Mucosa of rectum (tissue), 2 donors: ENCODE measurements at regions not wholly inside any gene's neighbourhood (a gene's known extent, or its start where the extent isn't known, plus 50 kb on each side); places are given as distances from the start of the nearest gene placed in this dataset.

Source experiments
- H3K27ac ChIP-seq, 2 donors: one replicate each; pipeline ENCODE4 v1.7.0; 2013; ENCODE audit warnings: inconsistent platforms in 2 of 2, low read depth in 2 of 2, low read length in 2 of 2
- H3K27me3 ChIP-seq, 2 donors: one replicate each; pipeline ENCODE4 v1.7.0; 2013; ENCODE audit warnings: low read length in 2 of 2; ENCODE audit not compliant: control insufficient read depth in 2 of 2, insufficient read depth in 2 of 2
- H3K36me3 ChIP-seq, 2 donors: one replicate each; pipeline ENCODE4 v1.7.0; 2013; ENCODE audit warnings: low read length in 2 of 2; ENCODE audit not compliant: control insufficient read depth in 2 of 2, insufficient read depth in 2 of 2
- H3K4me1 ChIP-seq, 2 donors: one replicate each; pipeline ENCODE4 v1.7.0; 2013; ENCODE audit warnings: low read length in 2 of 2, mild to moderate bottlenecking in 1 of 2; ENCODE audit not compliant: control insufficient read depth in 2 of 2, insufficient read depth in 2 of 2
- H3K4me3 ChIP-seq, 2 donors: one replicate each; pipeline ENCODE4 v1.7.0; 2013; ENCODE audit warnings: low read length in 2 of 2
- H3K9ac ChIP-seq, 2 donors: one replicate each; pipeline ENCODE4 v1.7.0; 2013; ENCODE audit warnings: low read length in 2 of 2, low read depth in 1 of 2, mild to moderate bottlenecking in 1 of 2
- H3K9me3 ChIP-seq, 2 donors: one replicate each; pipeline ENCODE4 v1.7.0; 2013; ENCODE audit warnings: low read length in 2 of 2; ENCODE audit not compliant: control insufficient read depth in 2 of 2
- donor health status: healthy.
- donor health status: Normal muscosa, but diverticular disease.

- Histone ChIP-seq H3K9ac (no peak overlapping the region), H3K27ac (no peak overlapping the region), H3K36me3 (no peaks in the 10 kb centered on the region), H3K27me3 (no peaks in the 10 kb centered on the region), H3K4me3 (no peak overlapping the region), H3K9me3 (no peaks in the 10 kb centered on the region), H3K4me1 (no peaks in the 10 kb centered on the region)
Measured at GRCh38 chr6:90663106-90663505, 76.2 kb upstream of the MAP3K7 start.

- no peaks in the 10 kb centered on the region for H3K27me3 ChIP-seq
- H3K9ac ChIP-seq, result no peak overlapping the region
- H3K9me3 ChIP-seq, result no peaks in the 10 kb centered on the region
- no peaks in the 10 kb centered on the region for H3K36me3 ChIP-seq
- H3K4me3 ChIP-seq, result no peak overlapping the region
- H3K27ac ChIP-seq, result no peak overlapping the region
- H3K4me1 ChIP-seq, result no peaks in the 10 kb centered on the region
Measured at GRCh38 chr6:90660931-90661330, 74.1 kb upstream of the MAP3K7 start.

- Histone ChIP-seq H3K9ac (no peak overlapping the region), H3K36me3 (no peaks in the 10 kb centered on the region), H3K9me3 (no peaks in the 10 kb centered on the region), H3K27me3 (peaks cover 0 to 2% of the 10 kb centered on the region in 2 donors), H3K4me3 (no peak overlapping the region), H3K4me1 (no peaks in the 10 kb centered on the region), H3K27ac (no peak overlapping the region)
Measured at GRCh38 chr6:90658497-90658896, 71.6 kb upstream of the MAP3K7 start.

- H3K4me3 ChIP-seq, result no peak overlapping the region
Measured at GRCh38 chr6:90656325-90656724, 69.5 kb upstream of the MAP3K7 start.

GRCh38 chr6:90654806-90655205 is 67.9 kb upstream of the MAP3K7 start:
- Histone ChIP-seq H3K27me3 (peaks cover 0 to 2% of the 10 kb centered on the region in 2 donors), H3K4me3 (no peak overlapping the region), H3K36me3 (no peaks in the 10 kb centered on the region), H3K9ac (no peak overlapping the region), H3K9me3 (no peaks in the 10 kb centered on the region), H3K4me1 (no peaks in the 10 kb centered on the region), H3K27ac (no peak overlapping the region)

More at GRCh38 chr6:90656325-90656724, 69.5 kb upstream of the MAP3K7 start:
- Histone ChIP-seq H3K9me3 (no peaks in the 10 kb centered on the region), H3K9ac (no peak overlapping the region), H3K36me3 (no peaks in the 10 kb centered on the region), H3K4me1 (no peaks in the 10 kb centered on the region), H3K27me3 (peaks cover 0 to 2% of the 10 kb centered on the region in 2 donors), H3K27ac (no peak overlapping the region)

GRCh38 chr6:90654166-90654565 is 67.3 kb upstream of the MAP3K7 start:
- Histone ChIP-seq H3K9me3 (no peaks in the 10 kb centered on the region), H3K36me3 (no peaks in the 10 kb centered on the region), H3K27ac (no peak overlapping the region), H3K27me3 (peaks cover 0 to 2% of the 10 kb centered on the region in 2 donors), H3K9ac (no peak overlapping the region), H3K4me1 (no peaks in the 10 kb centered on the region), H3K4me3 (no peak overlapping the region)

- Histone ChIP-seq H3K4me3 (no peak overlapping the region), H3K36me3 (no peaks in the 10 kb centered on the region), H3K9me3 (no peaks in the 10 kb centered on the region), H3K4me1 (no peaks in the 10 kb centered on the region), H3K27ac (no peak overlapping the region), H3K27me3 (peaks cover 0 to 2% of the 10 kb centered on the region in 2 donors), H3K9ac (no peak overlapping the region)
Measured at GRCh38 chr6:90653750-90654149, 66.9 kb upstream of the MAP3K7 start.

GRCh38 chr6:90650041-90650940 is 63.4 kb upstream of the MAP3K7 start:
- no peaks in the 10 kb centered on the region for H3K9me3 ChIP-seq
- H3K9ac ChIP-seq, result no peak overlapping the region
- H3K36me3 ChIP-seq, result no peaks in the 10 kb centered on the region
- H3K4me1 ChIP-seq, result no peaks in the 10 kb centered on the region
- peaks cover 0 to 2% of the 10 kb centered on the region in 2 donors for H3K27me3 ChIP-seq
- H3K27ac ChIP-seq, result no peak overlapping the region
- H3K4me3 ChIP-seq, result no peak overlapping the region

- Histone ChIP-seq H3K9me3 (no peaks in the 10 kb centered on the region), H3K27ac (no peak overlapping the region), H3K9ac (no peak overlapping the region), H3K36me3 (no peaks in the 10 kb centered on the region), H3K4me3 (no peak overlapping the region), H3K27me3 (no peaks in the 10 kb centered on the region), H3K4me1 (no peaks in the 10 kb centered on the region)
Measured at GRCh38 chr6:90648873-90649272, 62.0 kb upstream of the MAP3K7 start.

GRCh38 chr6:90646940-90647339 is 60.1 kb upstream of the MAP3K7 start:
- Histone ChIP-seq H3K9me3 (no peaks in the 10 kb centered on the region), H3K4me3 (no peak overlapping the region), H3K4me1 (no peaks in the 10 kb centered on the region), H3K27me3 (no peaks in the 10 kb centered on the region), H3K9ac (no peak overlapping the region), H3K27ac (no peak overlapping the region), H3K36me3 (no peaks in the 10 kb centered on the region)
